Inferior parietal cortex (tissue), 1 donor: ENCODE measurements at regions not wholly inside any gene's neighbourhood (a gene's known extent, or its start where the extent isn't known, plus 50 kb on each side); places are given as distances from the start of the nearest gene placed in this dataset.

Experiments used
- DNase-seq: peaks from one replicate; pipeline ENCODE4 v3.0.0-alpha.2; 2016; ENCODE audit errors: extremely low spot score

DNA sequence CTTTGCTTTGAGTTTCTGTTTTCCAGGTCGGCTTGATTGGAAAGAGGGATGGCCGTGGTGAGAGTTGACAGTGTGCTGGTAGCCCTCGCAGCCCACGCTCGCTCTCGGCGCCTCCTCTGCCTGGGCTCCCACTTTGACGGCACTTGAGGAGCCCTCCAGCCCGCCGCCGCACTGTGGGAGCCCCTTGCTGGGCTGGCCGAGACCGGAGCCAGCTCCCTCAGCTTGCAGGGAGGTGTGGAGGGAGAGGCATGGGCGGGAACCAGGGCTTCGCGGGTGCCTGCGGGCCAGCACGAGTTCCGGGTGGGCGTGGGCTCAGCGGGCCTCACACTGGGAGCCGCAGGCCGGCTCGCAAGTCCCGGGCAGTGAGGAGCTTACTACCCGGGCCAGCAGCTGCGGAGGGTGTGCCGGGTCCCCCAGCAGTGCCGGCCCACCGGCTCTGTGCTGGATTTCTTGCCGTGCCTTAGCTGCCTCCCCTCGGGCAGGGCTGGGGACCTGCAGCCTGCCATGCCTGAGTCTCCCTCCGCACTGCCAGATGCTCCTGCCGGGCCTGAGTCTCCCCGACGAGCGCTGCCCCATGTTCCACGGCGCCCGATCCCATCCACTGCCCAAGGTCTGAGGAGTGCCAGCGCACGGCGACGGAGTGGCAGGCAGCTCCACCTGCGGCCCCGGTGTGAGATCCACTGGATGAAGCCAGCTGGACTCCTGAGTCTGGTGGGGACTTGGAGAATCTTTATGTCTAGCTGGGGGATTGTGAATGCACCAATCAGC is 166.4 kb upstream of the FAT1 start:
- no peak for DNase-seq

DNA sequence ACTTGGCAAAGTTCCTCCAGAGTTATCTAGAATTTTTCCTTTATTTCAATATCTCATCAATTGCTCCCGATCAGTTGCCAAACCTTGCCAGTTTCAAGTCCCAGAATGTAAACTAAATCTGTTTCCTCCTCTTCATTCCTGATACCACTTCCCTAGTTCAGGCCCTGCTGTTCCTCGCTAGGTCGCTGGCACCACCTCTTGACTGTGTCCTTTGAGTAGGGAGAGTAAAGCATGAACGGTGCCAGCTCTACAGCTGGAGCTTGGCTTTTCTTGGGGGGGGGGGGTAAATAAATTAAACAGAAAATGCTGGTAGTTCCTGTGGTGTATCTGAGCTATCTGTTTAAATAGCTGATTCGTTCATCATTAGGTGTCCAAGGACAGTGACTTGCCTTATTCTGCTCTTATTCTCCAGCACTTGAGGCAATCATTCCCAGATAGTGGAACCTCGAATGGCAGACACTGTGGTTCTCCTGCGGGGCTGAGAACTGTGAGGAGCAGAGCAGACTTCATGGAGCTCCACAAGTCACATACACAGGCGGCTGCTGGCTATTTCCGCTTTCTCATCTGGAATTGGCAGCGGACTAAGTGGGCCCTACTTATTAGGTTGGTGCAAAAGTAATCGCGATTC is 168.3 kb upstream of the FAT1 start:
- no peak for DNase-seq

DNA sequence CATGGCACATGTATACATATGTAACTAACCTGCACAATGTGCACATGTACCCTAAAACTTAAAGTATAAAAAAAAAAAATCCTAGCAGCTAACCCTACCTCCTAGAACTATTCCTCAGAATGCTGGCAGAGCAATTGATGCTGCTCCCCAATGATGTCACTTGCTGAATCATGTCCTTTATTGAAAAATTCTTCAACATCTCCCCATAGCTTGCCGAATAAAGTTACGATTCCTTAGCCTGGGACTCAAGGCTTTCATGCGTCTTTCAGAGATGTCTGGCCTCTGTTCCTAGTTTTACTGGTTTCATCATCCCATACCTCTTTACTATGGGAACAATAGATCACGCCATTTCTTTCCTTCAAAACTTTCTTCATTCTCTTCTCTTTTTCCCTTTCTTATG is 174.7 kb upstream of the FAT1 start:
- no peak for DNase-seq

DNA sequence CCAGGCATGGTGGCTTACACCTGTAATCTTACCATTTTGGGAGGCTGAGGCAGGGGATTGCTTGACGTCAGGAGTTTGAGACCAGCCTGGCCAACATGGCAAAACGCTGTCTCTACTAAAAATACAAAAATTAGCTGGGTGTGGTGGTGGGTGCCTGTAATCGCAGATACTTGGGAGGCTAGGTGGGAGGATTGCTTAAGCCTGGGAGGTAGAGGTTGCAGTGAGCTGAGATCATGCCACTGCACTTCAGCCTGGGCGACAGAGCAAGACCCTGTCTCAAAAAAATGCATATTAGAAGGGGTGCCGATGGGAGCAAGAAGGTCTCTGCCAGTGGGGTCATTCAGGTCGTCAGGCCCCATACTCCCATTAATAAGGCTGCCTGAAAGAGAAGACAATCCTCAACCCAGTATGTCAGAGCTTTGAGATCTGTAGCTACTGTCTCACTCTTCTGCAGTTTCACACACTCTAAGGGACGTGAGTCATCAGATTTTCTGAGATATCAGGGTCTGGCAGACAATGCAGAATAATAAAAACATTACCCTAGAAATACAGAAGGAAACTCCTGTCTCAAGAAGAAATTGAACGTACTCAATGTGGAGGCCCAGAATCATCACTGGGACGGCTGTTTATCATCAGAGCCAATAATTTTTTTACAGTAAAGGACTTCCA is 176.7 kb upstream of the FAT1 start:
- DNase-seq = no peak

DNA sequence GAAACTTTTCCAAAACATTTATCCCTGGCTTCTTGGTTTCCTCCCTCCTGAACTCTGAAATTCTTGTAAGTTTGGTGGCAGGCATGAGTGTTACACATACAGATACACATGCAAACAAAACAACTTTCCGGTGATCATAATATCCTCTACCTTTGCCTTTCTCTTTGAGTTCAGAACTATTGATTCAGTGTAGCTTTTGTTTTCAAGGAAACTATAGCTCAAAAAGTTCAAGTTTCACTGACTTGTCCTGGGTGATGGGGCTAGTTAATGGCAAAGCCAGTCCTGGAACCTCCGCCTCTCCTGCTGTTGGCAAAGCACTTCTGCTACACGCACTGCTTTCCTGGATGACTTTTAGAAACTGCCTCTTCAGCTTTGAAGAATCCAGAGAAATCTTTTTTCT is 177.3 kb upstream of the FAT1 start:
- DNase-seq = no peak

DNA sequence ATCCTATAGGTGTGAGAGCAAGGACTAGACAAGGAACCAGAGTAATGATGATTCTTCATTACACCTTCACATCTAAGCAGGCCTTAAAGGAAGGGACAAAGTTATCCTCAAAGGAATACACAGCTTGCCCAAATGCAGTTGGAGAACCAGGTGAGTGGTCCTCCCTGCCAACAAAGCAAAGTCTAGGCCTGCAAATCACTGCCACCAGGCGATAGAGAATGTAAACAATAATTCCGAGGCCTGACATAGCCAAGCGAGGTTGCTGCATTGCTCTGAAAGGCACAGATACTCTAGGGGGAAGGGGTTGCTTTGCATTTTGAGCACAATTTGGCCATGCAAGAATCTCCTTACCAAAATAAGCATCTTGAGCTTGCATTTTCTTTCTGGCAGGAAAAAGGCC is 178.2 kb upstream of the FAT1 start:
- DNase-seq = no peak

DNA sequence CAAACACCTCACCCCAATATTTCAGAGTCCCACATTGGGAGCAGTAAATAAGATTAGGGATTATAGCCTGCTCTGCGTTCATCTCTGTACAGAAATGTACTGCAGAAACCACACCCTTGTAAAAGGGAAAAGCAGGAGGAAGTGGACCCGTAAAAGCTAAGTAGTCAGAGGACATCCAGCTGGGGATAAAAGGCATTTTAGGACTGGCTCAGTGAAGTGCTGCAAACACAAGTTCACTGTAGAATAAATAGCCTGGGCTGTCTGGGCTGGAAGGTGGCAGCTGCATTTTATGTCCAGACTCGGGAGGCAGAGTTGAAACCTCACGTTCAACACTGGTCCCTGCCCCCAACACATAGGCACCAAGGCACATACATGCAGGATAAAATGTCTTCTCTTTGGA is 178.7 kb upstream of the FAT1 start:
- no peak for DNase-seq

DNA sequence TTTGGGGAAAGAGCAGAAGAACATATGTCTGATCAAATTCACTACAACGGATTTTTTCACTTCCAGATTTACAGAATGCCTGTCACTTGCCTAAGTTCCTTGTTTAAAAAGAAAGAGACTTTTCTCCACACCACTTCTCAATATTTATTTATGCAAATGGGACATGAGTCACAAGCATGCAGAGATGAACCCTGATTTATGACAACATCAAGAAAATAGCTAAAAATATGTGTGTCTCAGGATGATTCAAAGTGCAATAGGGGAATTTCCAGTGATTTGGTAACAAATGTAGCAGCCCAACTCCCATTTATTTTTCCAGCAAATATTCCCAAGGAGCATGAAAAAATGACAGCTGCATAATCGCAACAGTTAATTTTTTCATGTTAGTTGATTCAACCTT is 180.4 kb upstream of the FAT1 start:
- DNase-seq = no peak

DNA sequence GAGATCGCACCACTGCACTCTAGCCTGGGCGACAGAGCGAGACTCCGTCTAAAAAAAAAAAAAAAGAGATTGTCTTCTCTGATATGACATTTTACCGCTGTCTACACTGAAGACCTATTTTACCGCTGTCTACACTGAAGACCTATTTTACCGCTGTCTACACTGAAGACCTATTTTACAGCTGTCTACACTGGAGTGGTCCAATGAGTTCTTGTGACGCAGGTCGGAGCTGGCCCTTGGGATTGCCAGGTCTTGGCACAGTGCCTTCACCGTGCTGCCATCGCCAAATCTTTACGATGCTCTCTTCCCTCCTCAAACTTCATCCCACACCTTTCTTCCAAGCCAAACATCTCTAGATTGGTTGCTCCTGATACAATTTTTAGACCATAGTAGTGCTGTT is 183.1 kb upstream of the FAT1 start:
- DNase-seq = no peak

DNA sequence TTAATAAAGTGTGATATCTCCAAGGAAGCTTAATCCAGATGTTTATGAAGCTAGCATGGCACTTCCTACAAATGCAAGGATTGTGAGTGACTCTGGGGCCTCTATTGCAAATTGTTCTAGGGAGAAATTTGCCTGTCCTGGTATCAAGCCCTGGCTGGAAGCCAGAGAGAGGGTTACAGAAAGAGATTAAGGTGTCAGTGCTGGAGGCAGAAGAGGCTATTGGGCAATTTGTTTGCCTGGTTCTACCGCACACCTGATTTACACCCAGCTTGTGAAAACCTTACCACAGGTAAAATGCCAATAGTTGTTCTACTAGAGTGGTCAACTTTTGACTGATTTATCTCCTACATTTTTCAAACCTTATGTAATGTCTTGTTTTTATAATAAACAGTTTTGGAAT is 186.7 kb upstream of the FAT1 start:
- DNase-seq = no peak

DNA sequence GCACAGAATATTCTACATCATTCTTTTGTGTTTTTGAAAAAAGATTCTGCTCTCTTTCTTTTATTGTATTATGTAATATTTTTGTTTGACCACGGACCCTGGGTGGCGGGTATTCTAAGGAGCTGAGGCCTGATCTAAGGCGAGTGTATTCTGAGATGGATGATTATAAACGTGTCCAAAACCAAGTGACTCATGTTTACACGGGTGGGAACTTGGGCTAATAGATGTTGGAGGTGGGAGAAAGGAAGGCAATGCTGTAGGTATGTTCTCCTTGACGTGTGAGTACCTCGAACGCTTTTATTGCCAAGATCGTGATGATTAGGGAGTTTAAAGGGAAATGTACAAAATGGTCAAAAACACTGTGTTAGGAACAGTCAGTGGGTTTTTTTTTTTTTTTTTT is 188.9 kb upstream of the FAT1 start:
- DNase-seq = no peak

DNA sequence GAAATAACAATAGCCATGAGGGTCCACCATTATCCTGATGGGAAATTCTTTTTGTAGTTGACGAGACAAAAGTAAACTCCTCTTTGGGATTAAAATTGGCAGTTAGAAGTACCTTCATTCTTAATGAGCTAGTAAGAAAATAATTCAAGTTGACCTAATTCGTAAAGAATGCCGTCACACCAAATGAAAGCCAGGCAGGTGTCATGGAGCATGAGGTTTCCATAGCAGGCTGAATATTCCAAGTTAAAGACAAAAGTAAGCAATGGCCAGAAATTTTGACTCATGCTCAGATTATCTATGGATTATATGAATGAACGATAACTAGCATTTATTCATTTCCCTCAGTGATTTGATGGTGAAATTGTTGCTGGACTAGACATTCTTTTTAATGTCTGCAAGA is 192.2 kb upstream of the FAT1 start:
- no peak for DNase-seq

DNA sequence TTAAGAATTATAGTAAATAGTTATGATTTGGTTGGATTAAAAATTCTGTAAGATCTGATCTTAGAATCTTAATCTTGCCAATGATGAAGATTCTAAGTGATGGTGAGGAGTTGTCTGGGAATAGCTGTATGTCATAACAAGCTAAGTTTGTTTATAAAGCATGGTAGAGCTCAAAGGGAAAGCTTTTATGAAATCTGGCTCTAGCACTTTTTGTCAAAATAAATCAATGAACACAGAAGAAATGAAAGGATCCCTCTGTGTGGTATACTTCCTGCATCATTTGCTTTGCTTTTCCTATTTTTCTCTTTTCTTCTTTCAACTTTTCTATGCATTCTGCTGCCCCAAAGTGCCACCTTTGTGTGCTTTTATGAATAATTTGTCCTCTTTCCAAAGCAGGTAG is 193.5 kb upstream of the FAT1 start:
- no peak for DNase-seq

DNA sequence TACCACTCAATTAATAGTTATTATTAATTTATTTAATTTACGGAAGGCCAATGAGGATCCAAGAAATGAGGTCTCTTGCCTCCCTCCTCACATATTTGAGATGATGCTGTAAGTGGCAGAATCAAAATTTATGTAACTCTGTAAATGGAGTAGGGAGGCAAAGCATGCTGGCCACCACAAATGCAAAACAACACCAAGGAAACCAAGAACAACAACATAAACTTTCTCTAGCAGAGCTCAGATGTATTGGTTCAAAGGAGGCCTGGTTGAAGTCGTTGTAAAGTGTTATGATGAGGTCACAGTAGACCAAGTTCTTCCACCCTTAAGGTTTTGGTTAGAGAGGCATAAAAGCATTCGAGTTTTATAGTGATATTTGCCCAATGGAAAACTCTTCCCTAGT is 194.8 kb upstream of the FAT1 start:
- no peak for DNase-seq

DNA sequence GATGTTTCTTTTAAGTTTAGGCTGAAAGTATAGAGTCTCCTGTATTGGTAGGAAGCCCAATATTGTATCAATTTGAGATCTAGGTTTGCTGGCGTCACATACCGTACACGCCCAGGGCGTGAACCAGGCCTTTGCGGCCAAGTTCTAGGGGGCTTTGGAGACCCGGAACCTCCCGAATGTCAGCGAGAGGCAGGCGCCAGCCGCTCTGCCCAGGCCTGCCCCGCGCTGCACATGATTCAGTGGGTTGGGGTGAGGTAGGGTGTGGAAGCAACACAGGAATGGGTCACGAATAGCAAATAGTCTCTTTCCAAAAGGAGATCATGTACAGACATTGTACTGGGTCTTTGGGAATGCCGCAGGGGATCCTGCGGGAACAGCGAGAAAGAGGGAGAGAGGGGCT is 195.7 kb upstream of the FAT1 start:
- no peak for DNase-seq

DNA sequence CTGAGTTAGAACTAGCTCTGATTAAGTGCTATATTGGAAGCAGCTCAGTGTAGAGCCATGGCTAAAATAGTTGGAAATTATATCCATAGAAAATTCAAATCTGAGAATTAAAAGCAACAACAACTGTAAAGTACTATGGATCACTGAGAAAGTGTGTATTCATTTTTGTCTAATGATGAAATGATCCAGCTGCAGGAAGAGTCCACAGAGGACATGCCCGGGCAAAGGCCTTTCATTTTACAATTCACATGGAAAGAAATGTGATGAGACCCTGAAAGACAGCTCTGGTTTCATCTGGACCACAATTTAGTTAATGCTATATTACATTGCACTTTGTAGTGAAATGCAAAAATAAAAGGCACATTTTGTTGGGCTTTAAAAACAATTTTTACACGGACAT is 196.8 kb upstream of the FAT1 start:
- no peak for DNase-seq

DNA sequence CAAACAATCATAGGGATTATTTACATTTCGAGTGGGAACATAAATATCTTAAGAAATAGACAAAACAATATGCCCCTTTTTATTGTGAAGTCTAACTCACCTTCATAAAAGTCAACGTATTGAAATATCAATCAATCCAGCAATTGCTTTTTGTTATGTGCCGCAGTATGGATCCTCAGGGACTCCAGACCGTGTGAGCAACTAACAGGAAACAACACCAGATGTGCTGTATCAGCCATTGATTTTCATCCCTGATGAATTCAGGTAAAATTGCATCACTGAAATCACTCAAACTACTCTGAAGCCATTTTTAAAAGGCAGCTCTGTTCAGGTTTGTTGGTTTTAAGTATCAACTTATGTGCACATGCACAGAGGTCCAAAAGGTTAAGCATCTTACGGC is 197.3 kb upstream of the FAT1 start:
- no peak for DNase-seq

DNA sequence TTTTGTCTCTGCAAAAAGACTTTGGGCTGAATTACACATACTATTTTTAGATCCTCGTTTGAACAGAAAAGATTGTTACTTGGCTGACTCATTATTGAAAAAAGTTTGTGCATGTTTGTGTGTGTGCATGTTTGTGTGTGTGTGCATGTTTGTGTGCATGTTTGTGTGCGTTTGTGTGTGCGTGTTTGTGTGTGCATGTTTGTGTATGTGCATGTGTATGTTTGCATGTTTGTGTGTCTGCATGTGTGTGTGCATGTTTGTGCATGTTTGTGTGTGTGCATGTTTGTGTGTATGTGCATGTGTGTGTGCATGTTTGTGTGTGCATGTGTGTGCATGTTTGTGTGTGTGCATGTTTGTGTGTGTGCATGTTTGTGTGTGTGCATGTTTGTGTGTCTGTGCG is 201.1 kb upstream of the FAT1 start:
- no peak for DNase-seq

DNA sequence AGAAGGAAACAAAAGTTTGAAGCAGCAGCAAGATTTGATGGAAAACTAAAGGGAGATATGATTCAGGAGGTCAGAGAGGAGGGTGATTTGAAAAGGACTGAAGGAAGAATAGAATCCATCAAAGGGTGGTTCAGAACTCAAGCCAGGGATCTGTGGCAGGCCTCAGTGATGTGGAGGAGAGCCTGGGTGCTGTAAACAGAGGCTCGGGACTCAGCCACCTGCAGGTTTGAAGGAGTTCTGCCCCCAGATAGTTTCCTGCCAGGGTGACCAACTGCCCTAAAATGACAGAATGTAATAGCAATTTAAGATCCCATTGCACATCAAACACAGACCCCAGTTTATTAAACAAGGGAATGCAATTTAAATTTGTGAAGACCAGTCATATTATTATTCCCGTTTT is 204.0 kb upstream of the FAT1 start:
- DNase-seq = no peak

DNA sequence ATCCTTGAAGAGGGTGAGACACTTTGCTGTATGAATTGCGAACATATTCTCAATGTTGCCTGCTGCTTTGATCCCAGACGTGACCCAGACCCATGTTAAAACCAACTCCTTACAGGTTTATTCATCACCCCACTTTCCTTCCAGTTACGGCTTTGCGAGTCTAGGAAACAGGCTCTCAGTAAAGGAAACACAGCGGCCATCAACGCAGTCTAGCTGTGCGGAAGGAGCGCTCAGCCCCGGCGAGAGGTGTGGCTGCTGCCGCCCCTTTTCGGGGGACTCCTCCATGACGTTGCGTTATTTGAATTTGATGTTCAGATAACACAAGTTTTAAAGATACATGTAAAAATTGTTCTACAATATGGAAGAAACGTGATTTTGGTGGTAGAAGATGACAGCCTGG is 206.4 kb upstream of the FAT1 start:
- no peak for DNase-seq

DNA sequence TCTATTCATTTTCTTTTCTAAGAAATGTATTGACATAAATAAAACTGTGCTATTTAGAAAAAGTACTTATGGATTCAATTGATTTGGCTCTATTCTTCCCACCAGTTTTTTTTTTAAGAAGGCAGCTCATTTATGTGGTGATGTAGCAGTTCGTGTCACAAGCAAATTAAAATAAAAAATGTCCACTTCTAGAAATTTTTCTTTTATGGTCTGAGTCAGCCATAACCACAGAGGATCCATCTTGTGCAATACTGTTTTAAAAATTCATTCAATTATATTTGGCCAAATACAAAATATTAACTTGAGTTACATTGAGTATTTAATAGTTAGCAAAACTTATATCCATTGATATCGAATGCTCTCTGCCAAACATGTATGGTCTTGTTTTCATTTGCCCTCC is 207.9 kb upstream of the FAT1 start:
- DNase-seq = no peak

DNA sequence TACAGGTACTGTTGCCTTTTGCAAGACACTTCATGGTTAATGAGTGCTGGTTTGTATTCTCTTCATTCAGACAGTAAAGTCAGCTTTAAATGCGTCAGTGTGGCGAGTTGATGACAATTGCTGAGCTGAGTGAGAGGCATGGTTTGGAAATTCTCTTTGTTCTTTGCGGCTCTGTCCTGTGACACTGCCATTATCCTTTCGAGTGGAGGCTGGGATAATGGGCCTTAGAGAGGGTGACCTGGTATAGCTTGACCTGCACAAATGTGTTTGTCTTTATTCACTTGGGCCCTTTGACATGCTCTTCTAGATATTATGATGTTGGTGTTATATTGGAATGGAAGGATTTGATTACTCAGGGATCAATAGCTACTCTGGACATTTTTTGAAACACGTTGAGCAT is 208.5 kb upstream of the FAT1 start:
- no peak for DNase-seq

DNA sequence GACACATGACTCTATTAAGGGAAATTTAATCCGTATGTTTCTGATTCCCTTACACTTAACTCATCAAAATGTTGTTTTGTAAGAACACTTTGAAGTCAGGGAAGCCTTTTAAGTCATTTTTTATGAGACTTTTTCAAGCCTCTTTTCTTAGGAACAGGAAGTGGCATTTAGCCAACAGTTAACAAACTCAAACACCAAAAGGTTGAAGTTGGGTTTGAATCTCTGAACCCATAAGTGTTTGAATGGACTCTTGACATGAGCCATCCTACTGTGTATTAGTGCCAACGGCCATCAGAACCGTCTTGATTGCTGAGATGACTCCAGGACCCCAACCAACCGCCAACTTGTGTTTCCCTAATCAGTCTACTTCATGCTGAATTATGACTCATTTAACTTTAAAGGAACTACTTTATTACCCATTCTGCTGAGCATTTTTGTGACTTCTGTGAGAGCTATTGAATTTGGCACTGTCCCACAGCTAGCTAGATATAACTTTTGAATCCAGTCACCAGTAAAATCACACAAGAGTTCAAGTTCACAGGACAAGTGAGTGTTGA is 209.1 kb upstream of the FAT1 start:
- DNase-seq = no peak
